SU-DHL-6 (cell line): ENCODE measurements at regions not wholly inside any gene's neighbourhood (a gene's known extent, or its start where the extent isn't known, plus 50 kb on each side); places are given as distances from the start of the nearest gene placed in this dataset.

Source experiments
- H2AFZ ChIP-seq: fragments of 200-600 bp; sonication (generic); 2 replicates; pipeline ENCODE4 v1.6.1; 2014; ENCODE audit warnings: low read depth, mild to moderate bottlenecking, moderate library complexity, mixed read lengths, antibody characterized with exemption, low read length; ENCODE audit not compliant: severe bottlenecking
- H3F3A ChIP-seq: fragments of 200-600 bp; shearing (Covaris generic); 2 replicates; pipeline ENCODE4 v1.6.0; 2016; ENCODE audit warnings: antibody characterized with exemption, mild to moderate bottlenecking; ENCODE audit not compliant: insufficient read depth
- H3K27ac ChIP-seq: fragments of 200-600 bp; sonication (generic); 2 replicates; pipeline ENCODE4 v1.5.1; 2016; ENCODE audit warnings: low read depth, mild to moderate bottlenecking, low read length, moderate library complexity, mixed read lengths
- H3K27me3 ChIP-seq: fragments of 200-600 bp; sonication (generic), shearing (Covaris generic); 2 replicates; pipeline ENCODE4 v1.6.0; 2014; ENCODE audit warnings: mild to moderate bottlenecking, low read length
- H3K36me3 ChIP-seq: fragments of 200-600 bp; sonication (generic); 2 replicates; pipeline ENCODE4 v1.6.1; 2014; ENCODE audit warnings: mild to moderate bottlenecking, low read length, mixed read lengths
- H3K4me2 ChIP-seq: fragments of 300-600, 200-600 bp; shearing (Covaris generic), sonication (generic); 2 replicates; pipeline ENCODE4 v1.6.0; 2014; ENCODE audit warnings: low read length, low read depth, mild to moderate bottlenecking; ENCODE audit not compliant: poor library complexity, severe bottlenecking
- H3K4me3 ChIP-seq: fragments of 200-600 bp; sonication (generic); 2 replicates; pipeline ENCODE4 v1.5.1; 2014; ENCODE audit warnings: antibody characterized with exemption, low read length, mild to moderate bottlenecking, mixed read lengths; ENCODE audit not compliant: insufficient read depth, poor library complexity, severe bottlenecking
- H3K79me2 ChIP-seq: fragments of 200-600 bp; sonication (generic); 2 replicates; pipeline ENCODE4 v1.6.1; 2014; ENCODE audit warnings: mild to moderate bottlenecking, low read length, moderate library complexity; ENCODE audit not compliant: insufficient read depth
- H3K9ac ChIP-seq: fragments of 200-600 bp; sonication (generic); 2 replicates; pipeline ENCODE4 v1.7.0; 2014; ENCODE audit warnings: mild to moderate bottlenecking, low read length
- H3K9me2 ChIP-seq: fragments of 200-600 bp; sonication (generic); replicated peaks from 2 replicates; pipeline ENCODE4 v1.6.1; 2014; ENCODE audit warnings: low read length; ENCODE audit not compliant: insufficient read depth
- H3K9me3 ChIP-seq: fragments of 200-600 bp; sonication (generic); 2 replicates; pipeline ENCODE4 v1.6.1; 2014; ENCODE audit warnings: low read length, mixed read lengths; ENCODE audit not compliant: insufficient read depth
- H4K20me1 ChIP-seq: fragments of 200-600 bp; sonication (generic); 2 replicates; pipeline ENCODE4 v1.6.1; 2014; ENCODE audit warnings: low read depth, mild to moderate bottlenecking, antibody characterized with exemption, low read length, moderate library complexity, mixed read lengths
- EZH2phosphoT487 ChIP-seq: fragments of 200-600 bp; sonication (generic), shearing (Covaris generic); conservative IDR thresholded peaks from 2 replicates; pipeline ENCODE4 v1.6.1; 2018; ENCODE audit warnings: mild to moderate bottlenecking, antibody characterized with exemption, low read length, moderate library complexity, mixed read lengths
- TF ChIP-seq, protein P1 (sequence below): fragments of 200-600 bp; sonication (generic); IDR thresholded peaks from one replicate; pipeline ENCODE4 v1.5.1; 2017; ENCODE audit warnings: antibody characterized with exemption, mild to moderate bottlenecking, low read length, moderate library complexity; ENCODE audit not compliant: insufficient read depth, poor library complexity, severe bottlenecking

GRCh38 chr1:106753066-106753465 is 303.4 kb upstream of the PRMT6 start:
- Histone ChIP-seq H2AFZ (no peak overlapping the region), H3K9me2 (no peaks in the 10 kb centered on the region), H3K36me3 (no peaks in the 10 kb centered on the region), H3F3A (no peaks in the 10 kb centered on the region), H3K9ac (no peak overlapping the region), H3K79me2 (no peaks in the 10 kb centered on the region), H3K4me3 (no peak overlapping the region), H4K20me1 (no peaks in the 10 kb centered on the region), H3K27ac (no peak overlapping the region), H3K27me3 (no peaks in the 10 kb centered on the region), H3K4me2 (no peak overlapping the region), H3K9me3 (no peaks in the 10 kb centered on the region)
- TF ChIP-seq, protein P1, sequence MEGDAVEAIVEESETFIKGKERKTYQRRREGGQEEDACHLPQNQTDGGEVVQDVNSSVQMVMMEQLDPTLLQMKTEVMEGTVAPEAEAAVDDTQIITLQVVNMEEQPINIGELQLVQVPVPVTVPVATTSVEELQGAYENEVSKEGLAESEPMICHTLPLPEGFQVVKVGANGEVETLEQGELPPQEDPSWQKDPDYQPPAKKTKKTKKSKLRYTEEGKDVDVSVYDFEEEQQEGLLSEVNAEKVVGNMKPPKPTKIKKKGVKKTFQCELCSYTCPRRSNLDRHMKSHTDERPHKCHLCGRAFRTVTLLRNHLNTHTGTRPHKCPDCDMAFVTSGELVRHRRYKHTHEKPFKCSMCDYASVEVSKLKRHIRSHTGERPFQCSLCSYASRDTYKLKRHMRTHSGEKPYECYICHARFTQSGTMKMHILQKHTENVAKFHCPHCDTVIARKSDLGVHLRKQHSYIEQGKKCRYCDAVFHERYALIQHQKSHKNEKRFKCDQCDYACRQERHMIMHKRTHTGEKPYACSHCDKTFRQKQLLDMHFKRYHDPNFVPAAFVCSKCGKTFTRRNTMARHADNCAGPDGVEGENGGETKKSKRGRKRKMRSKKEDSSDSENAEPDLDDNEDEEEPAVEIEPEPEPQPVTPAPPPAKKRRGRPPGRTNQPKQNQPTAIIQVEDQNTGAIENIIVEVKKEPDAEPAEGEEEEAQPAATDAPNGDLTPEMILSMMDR, result no peak
- no peak for TF ChIP-seq EZH2phosphoT487

GRCh38 chr1:106754957-106755356 is 301.5 kb upstream of the PRMT6 start:
- no peak overlapping the region for H3K4me2 ChIP-seq
- no peaks in the 10 kb centered on the region for H4K20me1 ChIP-seq
- no peak overlapping the region for H3K9ac ChIP-seq
- no peaks in the 10 kb centered on the region for H3K79me2 ChIP-seq
- no peaks in the 10 kb centered on the region for H3K9me3 ChIP-seq
- no peak overlapping the region for H3K4me3 ChIP-seq
- no peaks in the 10 kb centered on the region for H3K27me3 ChIP-seq
- H3K27ac ChIP-seq, result no peak overlapping the region
- no peak for TF ChIP-seq EZH2phosphoT487
- TF ChIP-seq, protein P1, result no peak
- H3K36me3 ChIP-seq, result no peaks in the 10 kb centered on the region
- H3K9me2 ChIP-seq, result no peaks in the 10 kb centered on the region
- H2AFZ ChIP-seq, result no peak overlapping the region
- H3F3A ChIP-seq, result no peaks in the 10 kb centered on the region

DNA sequence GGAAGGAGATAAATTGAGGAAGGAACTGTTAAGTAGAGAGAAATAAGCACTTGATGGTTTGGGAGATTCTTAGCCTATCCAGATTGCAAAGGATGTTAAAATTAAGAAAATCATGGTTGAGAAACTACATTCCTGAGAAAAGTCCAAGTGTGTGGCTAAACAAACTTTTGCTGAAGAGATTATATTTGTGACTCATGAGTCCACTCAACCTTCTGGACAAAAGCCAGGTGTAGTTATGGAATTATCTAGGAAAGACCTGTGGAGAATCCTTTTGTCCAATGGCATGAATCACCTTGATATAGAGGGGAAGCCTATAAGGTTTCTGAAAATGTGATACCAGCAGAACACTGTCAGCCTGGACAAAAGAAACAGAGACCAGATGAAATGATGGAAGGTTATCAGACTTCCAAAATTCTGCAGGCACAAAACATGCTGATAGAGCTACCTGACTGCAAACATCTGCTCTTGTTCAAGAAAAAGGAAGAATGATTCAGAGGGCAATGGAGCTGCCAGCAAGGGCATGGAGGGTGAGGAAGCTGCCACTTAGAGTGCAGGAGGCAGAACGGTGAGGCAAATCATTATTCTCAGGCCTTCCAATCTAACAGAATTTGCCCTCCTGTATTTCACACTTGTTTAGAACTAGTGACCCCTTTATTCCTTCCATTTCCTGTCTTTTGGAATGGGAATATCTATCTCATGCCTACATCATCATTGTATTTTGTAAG is 300.6 kb upstream of the PRMT6 start:
- H4K20me1 ChIP-seq, result no peaks in the 10 kb centered on the region
- no peak overlapping the region for H3K4me3 ChIP-seq
- H3K9me3 ChIP-seq, result no peaks in the 10 kb centered on the region
- H3K27me3 ChIP-seq, result no peaks in the 10 kb centered on the region
- H3K27ac ChIP-seq, result no peak overlapping the region
- no peaks in the 10 kb centered on the region for H3K79me2 ChIP-seq
- H3K4me2 ChIP-seq, result no peak overlapping the region
- TF ChIP-seq, protein P1, result no peak
- no peak for TF ChIP-seq EZH2phosphoT487
- no peaks in the 10 kb centered on the region for H3K36me3 ChIP-seq
- no peaks in the 10 kb centered on the region for H3F3A ChIP-seq
- H3K9me2 ChIP-seq, result no peaks in the 10 kb centered on the region
- no peak overlapping the region for H3K9ac ChIP-seq
- no peak overlapping the region for H2AFZ ChIP-seq
